GM19324 (cell line): ENCODE measurements at regions not wholly inside any gene's neighbourhood (a gene's known extent, or its start where the extent isn't known, plus 50 kb on each side); places are given as distances from the start of the nearest gene placed in this dataset.
"Not testable (repeated sequence)": the region's sequence is repeated elsewhere in the genome, so short reads cannot be mapped to it uniquely, and the experiment has no call there.

Source experiments
- ATAC-seq: cut with Tn5 transposase; IDR thresholded peaks from one replicate; pipeline ENCODE4 v1.9.1; 2021; ENCODE audit warnings: mild to moderate bottlenecking, moderate library complexity; ENCODE audit not compliant: unreplicated experiment, low FRiP score

DNA sequence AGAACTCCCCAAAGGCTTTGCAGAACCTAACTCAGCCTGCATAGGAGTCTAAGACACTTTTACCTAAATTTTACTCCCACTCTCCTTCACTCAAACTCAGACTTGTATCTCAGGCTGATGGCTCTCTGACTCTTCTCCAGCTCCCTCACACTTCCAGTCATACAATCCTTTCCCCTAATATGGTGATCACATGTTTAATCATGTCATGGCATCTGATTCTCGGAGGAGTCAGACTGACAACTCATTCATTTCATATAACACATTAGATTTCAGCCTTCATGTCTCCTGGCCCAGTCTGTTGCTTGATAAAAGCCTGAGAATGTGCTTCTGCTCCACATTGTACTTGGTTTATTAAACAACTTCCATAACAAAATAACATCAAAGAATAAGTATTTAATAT is 1503.9 kb upstream of the TENM4 start:
- ATAC-seq = no peak

DNA sequence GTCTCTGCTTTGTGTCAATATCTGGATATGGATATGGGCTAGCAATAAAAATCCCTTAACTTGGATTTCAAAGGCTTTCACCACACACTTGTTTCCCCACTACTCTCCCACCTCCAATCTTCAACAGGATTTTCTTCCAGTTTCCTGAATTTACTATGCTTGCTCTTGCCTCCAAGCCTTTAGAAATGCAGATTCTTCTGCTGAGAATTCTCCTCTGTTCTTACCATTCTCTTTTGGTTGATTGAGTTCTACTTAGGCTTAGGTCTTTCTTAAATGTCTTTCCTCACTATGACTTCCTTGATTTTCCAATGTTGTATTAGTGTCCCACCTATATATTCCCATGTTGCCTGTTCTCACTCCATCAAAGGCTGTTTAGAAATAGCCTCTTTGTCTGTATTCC is 1502.4 kb upstream of the TENM4 start:
- ATAC-seq = no peak

DNA sequence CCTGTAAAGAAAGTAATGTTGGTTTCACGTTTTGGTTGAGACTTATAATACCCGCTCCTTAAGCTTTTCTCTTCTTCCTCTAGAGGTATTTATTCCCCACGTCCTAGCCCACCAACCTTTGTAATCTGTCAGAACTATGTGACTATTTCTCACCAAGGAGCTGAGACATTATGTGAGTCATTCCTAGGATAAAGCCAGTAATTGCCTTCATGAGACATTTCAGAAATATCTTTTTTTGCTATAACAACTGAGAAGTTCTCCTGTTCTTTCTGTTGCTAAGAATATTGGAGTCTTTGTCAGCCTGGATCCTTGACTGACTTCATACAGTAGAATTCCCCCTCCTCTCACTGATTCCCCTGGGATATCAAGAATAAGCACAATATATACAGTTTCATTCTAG is 1497.0 kb upstream of the TENM4 start:
- no peak for ATAC-seq

DNA sequence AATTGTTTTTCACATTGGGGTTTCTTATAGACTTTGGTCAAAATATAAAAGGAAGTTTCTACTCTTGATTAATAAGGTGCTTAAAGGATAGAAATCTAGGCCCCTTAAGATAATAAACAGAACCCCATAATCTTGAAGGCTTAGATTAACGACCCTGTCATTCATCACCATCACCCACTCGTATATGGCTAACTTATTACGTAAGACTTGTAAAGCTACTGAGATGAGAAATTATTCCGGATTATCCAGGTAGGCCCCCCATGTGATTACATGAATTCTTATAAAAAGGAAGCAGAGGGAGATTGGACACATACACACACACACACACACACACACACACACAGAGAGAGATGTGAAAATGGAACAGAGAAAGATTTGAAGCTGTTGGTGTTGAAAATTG is 1489.2 kb upstream of the TENM4 start:
- ATAC-seq = no peak

DNA sequence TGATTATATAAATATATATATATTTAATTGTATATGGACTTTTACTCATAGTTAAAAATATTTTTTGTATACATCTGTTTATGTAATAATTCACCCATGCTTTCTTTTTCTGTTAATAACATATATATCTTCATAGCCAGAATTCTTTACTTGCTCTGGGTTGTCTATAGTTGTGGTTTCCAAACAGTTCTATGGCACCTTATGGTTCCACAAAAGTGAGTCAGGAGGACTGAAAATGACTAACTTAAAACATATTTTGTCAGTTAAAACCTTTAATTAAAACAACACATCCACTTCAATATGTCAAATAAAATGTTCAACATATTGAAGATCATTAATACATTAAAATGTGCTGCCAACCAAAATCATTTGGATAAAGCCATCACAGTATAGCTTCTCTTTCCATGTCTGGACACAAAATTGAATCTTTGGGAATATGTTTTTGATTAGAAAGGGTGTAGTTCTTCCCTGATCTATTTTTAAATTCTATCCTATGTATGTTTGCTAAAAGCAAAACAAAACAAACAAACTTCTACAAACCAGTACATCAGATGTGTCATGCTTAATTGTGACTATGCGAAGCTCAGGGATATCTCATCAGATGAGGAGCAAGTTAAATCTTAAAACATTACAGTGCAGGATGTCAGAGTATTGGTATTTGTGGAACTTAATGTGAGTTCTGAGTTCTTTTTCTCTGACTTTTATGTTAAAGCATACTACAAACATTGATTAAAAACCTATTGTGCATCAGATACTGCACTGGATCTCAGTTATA is 1488.4 kb upstream of the TENM4 start:
- no peak for ATAC-seq

DNA sequence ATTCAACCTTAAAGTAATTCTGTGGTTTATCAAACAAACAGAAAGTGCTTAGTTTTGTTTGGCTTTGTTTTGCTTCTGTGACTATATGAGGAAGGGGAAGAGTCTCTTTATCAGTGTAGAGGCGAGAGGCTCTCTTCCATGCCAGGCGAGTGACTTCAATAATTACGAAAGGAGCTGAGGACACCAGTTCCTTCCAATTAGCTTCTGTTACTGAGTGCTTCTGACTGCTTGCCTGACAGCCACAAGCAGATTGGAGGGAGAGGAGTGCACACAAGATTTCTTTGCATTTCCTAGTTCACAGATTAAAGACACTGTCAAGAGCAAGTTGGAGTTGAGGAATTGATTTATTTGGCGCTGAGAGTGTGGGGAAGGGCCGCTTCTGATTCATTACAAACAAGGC is 1484.5 kb upstream of the TENM4 start:
- no peak for ATAC-seq

DNA sequence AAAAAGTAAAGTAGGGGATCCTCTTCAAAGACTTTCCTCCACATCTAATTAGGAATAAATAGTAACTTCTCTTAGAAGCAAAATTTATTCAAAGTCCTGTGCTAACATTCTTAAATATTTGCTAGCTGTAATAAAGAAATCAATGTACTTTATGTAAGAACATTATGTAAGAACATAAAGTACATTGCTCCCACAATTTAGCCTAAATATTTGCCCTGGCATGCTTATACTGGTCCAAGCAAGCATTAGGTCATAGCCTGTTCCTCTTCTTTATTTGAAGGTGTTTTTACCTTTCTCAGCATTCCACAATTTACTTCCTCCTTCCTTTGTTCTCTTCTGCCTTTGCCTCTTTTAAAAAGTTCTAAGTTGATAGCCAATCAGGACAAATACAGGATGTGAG is 1480.5 kb upstream of the TENM4 start:
- ATAC-seq = not testable (repeated sequence)

DNA sequence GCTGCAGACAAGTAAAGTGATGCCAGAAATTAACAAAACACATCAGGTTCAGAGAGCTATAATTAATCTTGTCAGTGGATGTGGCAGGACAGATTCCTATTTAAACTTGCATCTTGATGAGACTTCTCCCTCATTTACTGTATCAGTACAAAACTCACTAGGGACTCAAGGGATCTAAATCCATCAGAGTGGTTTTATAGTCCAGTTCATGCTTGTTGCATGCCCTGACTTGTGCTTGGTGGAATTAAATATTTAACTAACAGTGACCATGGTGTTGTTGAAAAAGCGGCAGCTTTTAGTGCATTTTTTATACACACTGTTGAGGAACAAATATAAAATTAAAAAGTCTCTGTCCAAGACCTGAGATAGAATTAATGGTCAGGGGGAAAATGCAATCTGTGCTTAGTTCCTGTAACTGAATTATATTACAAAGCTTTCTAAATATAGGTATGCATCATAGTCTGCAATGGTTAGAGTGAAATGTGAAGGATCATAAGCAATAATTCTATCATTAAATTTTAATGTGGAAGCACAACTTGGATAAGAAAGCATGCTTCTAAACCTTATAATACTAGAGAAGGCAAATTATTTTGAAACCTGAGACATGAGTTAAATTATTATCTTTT is 1475.5 kb upstream of the TENM4 start:
- ATAC-seq = no peak

DNA sequence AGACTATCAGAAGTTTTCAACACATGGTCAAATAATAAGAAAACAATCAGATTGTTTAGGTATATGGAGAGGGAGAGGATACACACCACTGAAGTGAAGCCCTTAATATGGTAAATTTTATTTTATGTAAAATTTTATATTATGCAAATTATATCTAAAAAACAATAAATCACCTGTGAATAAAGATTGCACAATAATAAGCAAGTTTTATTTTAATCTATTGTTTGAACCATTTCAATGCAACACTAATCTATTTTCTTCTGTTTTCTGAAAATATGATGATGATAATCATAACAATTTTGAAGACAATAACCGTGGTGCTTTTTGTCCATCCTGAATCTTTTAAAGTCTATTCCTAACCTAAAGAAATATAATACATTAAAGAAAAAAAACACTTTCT is 1473.5 kb upstream of the TENM4 start:
- ATAC-seq = no peak

DNA sequence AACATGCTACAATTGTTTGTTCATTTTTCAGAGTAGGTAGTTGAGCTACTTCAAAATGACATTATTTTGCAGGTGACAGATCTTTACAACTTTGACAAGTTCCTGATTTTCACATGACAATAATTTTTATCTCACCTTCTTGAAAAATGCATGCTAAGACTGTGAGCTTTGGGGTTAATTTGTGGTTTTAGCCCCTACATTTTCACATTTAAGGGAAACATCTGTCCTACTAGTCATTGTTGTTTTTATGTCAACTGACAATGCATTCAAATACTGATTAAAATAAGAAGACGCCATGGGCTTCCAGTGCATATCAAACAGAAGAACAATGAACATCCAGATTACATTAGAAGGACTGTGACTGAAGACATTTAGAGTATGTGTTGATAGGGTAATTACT is 1470.8 kb upstream of the TENM4 start:
- ATAC-seq = no peak

DNA sequence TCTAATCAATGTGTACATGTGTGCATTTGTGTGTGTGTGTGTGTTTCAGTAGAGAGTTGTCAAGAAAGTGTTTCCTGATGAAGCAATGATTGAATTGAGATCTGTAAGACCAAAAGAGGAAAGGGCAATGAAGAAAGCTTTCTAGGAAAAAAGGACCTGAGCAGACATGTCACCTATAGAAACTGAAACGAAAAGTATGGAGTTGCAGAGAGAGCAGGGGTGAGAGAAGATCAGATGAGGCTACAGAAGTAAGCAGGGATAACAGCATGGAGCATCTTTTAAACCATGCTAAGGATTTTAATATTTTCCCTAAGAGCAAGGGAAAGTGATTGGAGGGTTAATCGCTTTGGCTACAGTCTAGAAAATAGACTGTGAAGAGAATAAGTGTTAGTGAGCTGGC is 1459.4 kb upstream of the TENM4 start:
- ATAC-seq = peak; percentile 71

DNA sequence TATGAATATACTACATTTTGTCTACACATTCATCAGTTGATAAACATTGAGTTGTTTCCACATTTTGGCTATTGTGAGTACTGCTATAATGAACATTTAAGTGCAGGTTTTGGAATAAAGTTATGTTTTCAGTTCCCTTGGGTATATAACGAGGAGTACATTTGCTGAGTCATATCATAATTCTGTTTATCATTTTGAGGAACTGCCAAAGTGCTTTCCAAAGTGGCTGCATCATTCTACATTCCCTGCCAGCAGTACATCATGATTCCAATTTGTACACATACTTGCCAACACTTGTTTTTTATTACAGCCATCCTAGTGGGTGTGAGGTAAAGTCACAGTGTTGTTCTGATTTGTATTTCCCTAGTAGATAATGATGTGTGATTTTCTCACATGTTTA is 1458.6 kb upstream of the TENM4 start:
- ATAC-seq = no peak

DNA sequence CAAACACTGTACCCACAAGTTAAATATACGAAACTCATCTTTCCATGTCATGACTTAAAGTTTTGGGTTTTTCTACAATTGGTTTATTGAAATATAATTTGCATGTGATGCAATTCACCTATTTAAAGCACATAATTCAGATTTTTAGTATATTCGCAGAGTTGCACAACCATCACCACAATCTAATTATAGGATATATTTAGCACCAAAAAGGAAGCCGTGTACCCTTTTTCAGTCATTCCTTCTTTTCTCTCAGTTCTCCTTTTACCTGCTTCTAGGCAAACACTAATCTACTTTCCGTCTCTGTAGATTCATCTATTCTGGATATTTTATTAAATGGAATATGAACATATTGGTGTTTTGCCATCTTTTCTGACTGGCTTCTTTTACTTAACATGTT is 1458.1 kb upstream of the TENM4 start:
- no peak for ATAC-seq

DNA sequence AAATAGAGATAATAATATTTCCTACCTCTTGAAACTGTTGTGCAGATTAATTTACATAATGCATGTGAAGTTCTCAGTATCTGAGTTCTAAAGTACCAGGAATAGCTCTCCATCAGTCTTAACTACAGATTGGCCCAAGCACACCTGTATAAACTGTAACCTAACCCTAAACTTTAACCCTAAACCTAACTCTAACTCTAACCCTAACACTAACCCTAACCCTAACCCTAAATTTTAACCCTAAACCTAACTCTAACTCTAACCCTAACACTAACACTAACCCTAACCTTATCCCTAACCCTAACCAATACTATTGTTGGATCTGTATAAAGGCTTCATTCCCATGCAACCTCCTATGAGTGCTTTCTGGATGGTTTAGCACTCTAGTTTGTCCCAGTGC is 1445.9 kb upstream of the TENM4 start:
- no peak for ATAC-seq

DNA sequence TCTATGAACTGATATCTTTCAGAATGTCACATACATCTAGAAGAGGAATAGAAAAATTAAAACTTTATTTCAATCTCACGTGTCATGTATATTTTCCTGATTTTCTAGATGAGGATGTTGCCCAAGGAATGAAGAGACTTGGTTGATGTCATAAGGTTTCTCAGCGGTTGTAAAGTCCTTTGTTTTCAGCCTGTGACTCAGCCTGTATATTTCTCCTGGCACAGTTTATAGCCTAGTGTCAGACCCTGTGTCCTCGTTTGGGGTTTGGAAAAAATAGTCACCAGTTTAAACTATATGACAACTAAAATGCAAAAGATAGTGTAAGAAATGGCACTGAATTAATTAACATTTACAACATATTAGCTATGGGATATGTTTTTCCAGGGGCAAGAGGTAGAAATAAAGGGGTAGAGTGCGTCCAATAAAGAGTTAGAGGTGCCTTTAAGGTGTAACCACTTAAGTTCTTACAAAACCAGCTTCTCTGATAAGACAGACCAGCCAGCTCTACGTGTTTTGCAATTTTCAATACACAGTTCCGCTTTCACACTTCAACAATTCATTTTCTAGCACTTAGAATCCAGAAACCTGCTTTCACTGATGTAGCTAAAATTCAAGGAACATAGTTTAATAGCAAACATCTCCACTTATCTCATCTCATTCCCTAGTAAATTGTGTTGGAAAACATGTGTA is 1432.6 kb upstream of the TENM4 start:
- ATAC-seq = no peak

DNA sequence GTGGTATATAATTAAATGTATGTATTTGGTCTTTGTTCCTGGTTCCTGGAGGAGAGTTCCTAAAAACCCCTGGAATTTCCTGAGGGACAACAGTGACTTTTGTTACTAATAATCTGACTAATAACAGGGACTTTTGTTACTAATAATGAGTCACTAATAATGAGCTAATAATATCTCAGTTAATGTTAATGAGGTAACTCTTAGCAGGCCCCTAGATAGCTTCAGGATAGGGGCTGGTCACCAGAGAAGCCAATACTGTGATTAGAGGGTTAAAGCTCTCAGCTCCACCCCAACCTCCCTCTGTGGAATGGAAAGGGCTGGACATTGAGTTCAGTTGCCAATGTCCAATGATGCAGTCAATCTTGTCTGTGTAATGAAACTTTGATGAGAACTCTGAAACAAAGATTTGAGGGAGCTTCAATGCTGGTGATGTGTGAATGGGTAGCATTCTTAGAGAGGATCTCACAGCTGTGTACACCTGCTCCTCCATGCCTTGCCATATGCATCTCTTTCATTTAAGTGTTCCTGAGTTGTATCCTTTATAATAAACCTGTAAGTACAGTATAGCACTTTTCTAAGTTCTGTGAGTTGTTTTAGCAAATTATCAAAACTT is 1431.4 kb upstream of the TENM4 start:
- ATAC-seq = no peak

DNA sequence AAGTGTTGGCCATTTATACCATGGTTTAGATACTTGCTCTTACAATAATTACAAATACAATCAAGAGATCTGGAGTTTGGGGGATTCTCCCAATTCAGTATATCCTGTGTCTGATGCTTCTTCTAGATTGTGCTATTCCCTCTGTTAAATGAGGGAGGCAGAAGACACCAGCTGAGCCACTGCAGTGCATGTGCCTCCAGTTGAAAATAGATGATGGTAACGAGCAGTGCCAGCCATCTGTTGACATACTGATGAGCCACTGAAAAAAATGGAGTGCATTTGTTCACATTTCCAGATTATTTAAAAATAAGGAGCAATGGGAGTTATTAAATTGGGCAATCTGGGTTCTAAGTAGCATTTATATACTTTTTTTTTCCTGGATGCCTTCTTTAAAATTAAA is 1428.0 kb upstream of the TENM4 start:
- no peak for ATAC-seq

DNA sequence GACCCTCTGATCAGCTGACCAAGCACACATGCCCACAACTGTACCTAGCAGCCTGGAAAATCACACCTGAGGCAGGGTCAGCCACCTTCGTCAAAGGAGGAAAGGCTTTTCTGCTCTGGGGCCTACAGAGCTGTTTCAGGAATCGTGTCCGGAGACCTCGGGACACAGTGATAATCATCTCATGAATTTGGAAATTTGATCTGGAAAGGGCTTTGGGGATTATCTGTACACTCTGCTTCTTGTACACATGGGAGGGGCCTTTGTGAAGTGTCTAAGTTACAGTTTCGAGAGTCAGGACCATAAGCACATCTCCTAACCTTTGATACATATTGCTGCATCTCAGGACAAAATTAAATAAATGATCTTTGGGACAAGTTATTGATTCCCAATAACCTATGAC is 1421.2 kb upstream of the TENM4 start:
- ATAC-seq = no peak

DNA sequence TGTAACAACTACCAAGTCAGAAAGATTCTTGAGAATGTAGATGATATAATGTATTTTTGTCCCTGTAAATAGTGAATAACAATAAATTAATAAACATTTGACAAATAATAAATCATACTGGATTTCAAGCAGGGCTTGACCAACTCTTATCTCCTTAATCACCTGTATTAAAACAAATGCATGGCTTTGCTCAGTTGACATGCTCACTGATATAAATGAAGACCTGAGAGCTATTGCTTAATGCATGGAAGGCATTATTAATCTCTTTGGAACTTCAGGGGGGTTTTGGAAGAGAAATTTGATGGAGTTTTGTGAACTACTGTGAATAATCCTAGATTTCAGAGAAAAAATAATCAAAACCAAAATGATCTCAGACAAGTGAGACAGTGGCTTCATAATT is 1420.4 kb upstream of the TENM4 start:
- no peak for ATAC-seq

DNA sequence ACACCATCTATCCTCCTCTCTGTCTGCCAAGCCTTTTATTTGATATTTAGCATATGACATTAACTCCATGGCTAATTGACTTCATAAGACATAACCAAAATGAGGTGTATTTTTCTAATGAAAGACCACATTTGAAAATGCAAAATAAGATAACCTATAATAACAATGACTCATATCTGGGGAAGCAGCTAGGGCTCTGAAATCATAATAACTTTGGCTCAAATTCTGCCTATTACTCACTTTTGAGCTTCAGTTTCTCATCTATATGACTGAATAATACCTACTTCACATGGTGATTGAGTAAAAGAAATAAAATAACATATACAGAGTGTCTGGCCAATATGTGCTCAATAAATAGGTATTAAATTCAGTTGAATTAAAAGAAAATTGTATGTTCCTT is 1419.8 kb upstream of the TENM4 start:
- no peak for ATAC-seq

DNA sequence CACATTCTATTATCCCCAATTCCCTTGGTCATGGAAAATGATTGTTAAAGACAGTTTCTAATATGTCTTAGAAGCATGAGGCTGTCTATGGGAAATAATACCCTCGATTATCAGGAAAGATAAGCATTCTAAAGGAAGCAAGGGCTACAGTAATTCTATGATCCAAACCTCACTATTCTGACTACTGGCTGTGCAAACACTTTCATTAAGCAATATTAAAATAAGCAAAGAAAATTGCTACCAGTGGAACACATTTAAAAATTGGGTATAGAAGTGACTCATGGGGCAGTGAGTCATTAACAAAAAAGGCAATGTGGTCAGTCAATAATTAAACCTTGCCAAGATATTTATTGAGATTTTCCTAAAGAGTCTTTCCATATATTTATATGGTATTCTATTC is 1415.2 kb upstream of the TENM4 start:
- no peak for ATAC-seq

DNA sequence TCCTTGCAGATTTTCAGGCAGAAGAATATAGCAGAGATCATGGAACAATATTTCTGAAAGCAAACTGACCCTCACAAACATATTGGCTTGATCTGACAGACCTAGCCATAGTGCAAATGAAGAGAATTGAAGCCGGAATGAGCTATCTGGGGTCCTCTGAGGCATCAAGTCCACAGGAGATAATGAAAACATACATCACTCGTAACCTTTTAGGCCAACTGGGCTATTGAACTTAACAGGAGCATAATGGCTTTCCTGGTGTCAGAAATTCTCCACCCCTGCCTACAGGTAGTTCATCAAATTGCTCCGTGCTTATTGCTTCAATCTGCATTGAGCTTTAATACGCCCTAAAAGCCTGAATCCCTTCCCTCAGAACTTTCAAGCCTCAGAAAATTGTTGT is 1414.6 kb upstream of the TENM4 start:
- ATAC-seq = no peak
